Spinal cord (tissue), 9 donors: ENCODE measurements at regions not wholly inside any gene's neighbourhood (a gene's known extent, or its start where the extent isn't known, plus 50 kb on each side); places are given as distances from the start of the nearest gene placed in this dataset.
"Not testable (repeated sequence)": the region's sequence is repeated elsewhere in the genome, so short reads cannot be mapped to it uniquely, and the experiment has no call there.

Experiments used
- DNase-seq, 6 donors: peaks; one replicate each; pipeline versions ENCODE4 v3.0.0 to v3.0.0-alpha.2; 2013 to 2015; ENCODE audit warnings: low spot score in 6 of 6, low read depth in 4 of 6
- H3K27ac ChIP-seq: one replicate; pipeline ENCODE4 v1.5.1; 2013; ENCODE audit warnings: low read depth, low read length, control low read depth
- H3K27me3 ChIP-seq: one replicate; pipeline ENCODE4 v1.6.1; 2013; ENCODE audit warnings: low read length; ENCODE audit not compliant: control insufficient read depth, insufficient read depth
- H3K36me3 ChIP-seq: one replicate; pipeline ENCODE4 v1.6.1; 2013; ENCODE audit warnings: low read length; ENCODE audit not compliant: control insufficient read depth, insufficient read depth
- H3K4me1 ChIP-seq: one replicate; pipeline ENCODE4 v1.6.1; 2013; ENCODE audit warnings: low read length; ENCODE audit not compliant: control insufficient read depth, insufficient read depth
- H3K4me3 ChIP-seq: one replicate; pipeline ENCODE4 v1.5.1; 2013; ENCODE audit warnings: low read depth, low read length, control low read depth
- H3K9me3 ChIP-seq: one replicate; pipeline ENCODE4 v1.6.1; 2013; ENCODE audit warnings: low read length; ENCODE audit not compliant: control insufficient read depth, insufficient read depth
- WGBS: methylation state at CpG from one replicate; pipeline ENCODE4 v1.1.5; 2013; ENCODE audit warnings: missing lambda C conversion rate; ENCODE audit not compliant: insufficient coverage; 5-methylcytosine and 5-hydroxymethylcytosine counted together
- donor health status: healthy.

GRCh38 chr2:59167514-59167913 is 926.4 kb upstream of the FANCL start:
- WGBS, result 57% methylated on average over 1 of the region's 2 CpGs
- Histone ChIP-seq H3K36me3 (no peaks in the 10 kb centered on the region), H3K27ac (no peak overlapping the region), H3K4me3 (no peak overlapping the region), H3K27me3 (no peaks in the 10 kb centered on the region), H3K4me1 (no peaks in the 10 kb centered on the region), H3K9me3 (no peaks in the 10 kb centered on the region)
- no peak for DNase-seq

GRCh38 chr2:59157908-59158307 is 916.8 kb upstream of the FANCL start:
- not testable (repeated sequence) for DNase-seq, H3K4me3 ChIP-seq, H3K36me3 ChIP-seq, H3K27ac ChIP-seq, H3K9me3 ChIP-seq, H3K4me1 ChIP-seq, H3K27me3 ChIP-seq
- 100% methylated on average over 1 of the region's 1 CpG for WGBS

GRCh38 chr2:59151805-59152204 is 910.7 kb upstream of the FANCL start:
- WGBS, result no CpG with 5 or more reads among the region's 3 CpGs
- no peak for DNase-seq
- H3K4me1 ChIP-seq, result no peaks in the 10 kb centered on the region
- no peak overlapping the region for H3K27ac ChIP-seq
- H3K4me3 ChIP-seq, result no peak overlapping the region
- no peaks in the 10 kb centered on the region for H3K9me3 ChIP-seq
- no peaks in the 10 kb centered on the region for H3K36me3 ChIP-seq
- H3K27me3 ChIP-seq, result no peaks in the 10 kb centered on the region

GRCh38 chr2:59150217-59150849 is 909.2 kb upstream of the FANCL start:
- Histone ChIP-seq H3K27me3 (no peaks in the 10 kb centered on the region), H3K36me3 (no peaks in the 10 kb centered on the region), H3K4me1 (no peaks in the 10 kb centered on the region)

GRCh38 chr2:59149271-59149670 is 908.1 kb upstream of the FANCL start:
- Histone ChIP-seq H3K36me3 (no peaks in the 10 kb centered on the region), H3K27ac (no peak overlapping the region), H3K27me3 (no peaks in the 10 kb centered on the region), H3K4me3 (no peak overlapping the region), H3K9me3 (no peaks in the 10 kb centered on the region), H3K4me1 (no peaks in the 10 kb centered on the region)
- no peak for DNase-seq

More at GRCh38 chr2:59150217-59150849, 909.2 kb upstream of the FANCL start:
- no peak for DNase-seq
- Histone ChIP-seq H3K9me3 (no peaks in the 10 kb centered on the region), H3K27ac (no peak overlapping the region), H3K4me3 (no peak overlapping the region)
- no CpG with 5 or more reads among the region's 1 CpG for WGBS

- Histone ChIP-seq H3K36me3 (no peaks in the 10 kb centered on the region), H3K4me3 (no peak overlapping the region), H3K9me3 (no peaks in the 10 kb centered on the region), H3K27ac (no peak overlapping the region), H3K4me1 (no peaks in the 10 kb centered on the region), H3K27me3 (no peaks in the 10 kb centered on the region)
- no CpG with 5 or more reads among the region's 1 CpG for WGBS
- no peak for DNase-seq
Measured at GRCh38 chr2:59112258-59112657, 871.1 kb upstream of the FANCL start.

- Histone ChIP-seq H3K4me1 (no peaks in the 10 kb centered on the region), H3K27ac (no peak overlapping the region), H3K27me3 (no peaks in the 10 kb centered on the region), H3K36me3 (no peaks in the 10 kb centered on the region), H3K9me3 (peaks cover 1% of the 10 kb centered on the region), H3K4me3 (no peak overlapping the region)
- DNase-seq, result no peak
- no CpG with 5 or more reads among the region's 2 CpGs for WGBS
Measured at GRCh38 chr2:59096973-59097372, 855.8 kb upstream of the FANCL start.

GRCh38 chr2:59093571-59093970 is 852.4 kb upstream of the FANCL start:
- DNase-seq, result no peak
- Histone ChIP-seq H3K4me3 (no peak overlapping the region), H3K27me3 (no peaks in the 10 kb centered on the region), H3K9me3 (peaks cover 1% of the 10 kb centered on the region), H3K27ac (no peak overlapping the region), H3K36me3 (no peaks in the 10 kb centered on the region), H3K4me1 (no peaks in the 10 kb centered on the region)
- no CpG with 5 or more reads among the region's 4 CpGs for WGBS

GRCh38 chr2:59084326-59084725 is 843.2 kb upstream of the FANCL start:
- no peaks in the 10 kb centered on the region for H3K4me1 ChIP-seq
- H3K9me3 ChIP-seq, result no peaks in the 10 kb centered on the region
- no peak for DNase-seq
- H3K36me3 ChIP-seq, result no peaks in the 10 kb centered on the region
- no peak overlapping the region for H3K27ac ChIP-seq
- WGBS, result 100% methylated on average over 1 of the region's 6 CpGs
- no peaks in the 10 kb centered on the region for H3K27me3 ChIP-seq
- H3K4me3 ChIP-seq, result no peak overlapping the region

GRCh38 chr2:59083075-59083828 is 842.1 kb upstream of the FANCL start:
- H3K27me3 ChIP-seq, result no peaks in the 10 kb centered on the region
- no peaks in the 10 kb centered on the region for H3K36me3 ChIP-seq
- no peak overlapping the region for H3K4me3 ChIP-seq
- DNase-seq, result peak in 1 of 6 donors; percentile 31
- H3K9me3 ChIP-seq, result no peaks in the 10 kb centered on the region
- H3K4me1 ChIP-seq, result no peaks in the 10 kb centered on the region
- 100% methylated on average over 1 of the region's 5 CpGs for WGBS
- H3K27ac ChIP-seq, result no peak overlapping the region
